Fibroblast of pulmonary artery (primary cell): ENCODE measurements at regions not wholly inside any gene's neighbourhood (a gene's known extent, or its start where the extent isn't known, plus 50 kb on each side); places are given as distances from the start of the nearest gene placed in this dataset.
"Not testable (repeated sequence)": the region's sequence is repeated elsewhere in the genome, so short reads cannot be mapped to it uniquely, and the experiment has no call there.

Experiments
- DNase-seq: peaks from one replicate; pipeline ENCODE4 v3.0.0-alpha.2; 2010; ENCODE audit warnings: low read depth
- H3K4me3 ChIP-seq: replicated peaks from 2 replicates; pipeline ENCODE4 v1.5.1; 2011; ENCODE audit warnings: low read depth, mild to moderate bottlenecking, control low read depth, low read length, moderate library complexity
- TF ChIP-seq, protein P1 (sequence below): IDR thresholded peaks from 2 replicates; pipeline ENCODE4 v1.5.1; 2011; ENCODE audit warnings: mild to moderate bottlenecking, control low read depth, low read length, inconsistent platforms; ENCODE audit errors: missing control alignments

DNA sequence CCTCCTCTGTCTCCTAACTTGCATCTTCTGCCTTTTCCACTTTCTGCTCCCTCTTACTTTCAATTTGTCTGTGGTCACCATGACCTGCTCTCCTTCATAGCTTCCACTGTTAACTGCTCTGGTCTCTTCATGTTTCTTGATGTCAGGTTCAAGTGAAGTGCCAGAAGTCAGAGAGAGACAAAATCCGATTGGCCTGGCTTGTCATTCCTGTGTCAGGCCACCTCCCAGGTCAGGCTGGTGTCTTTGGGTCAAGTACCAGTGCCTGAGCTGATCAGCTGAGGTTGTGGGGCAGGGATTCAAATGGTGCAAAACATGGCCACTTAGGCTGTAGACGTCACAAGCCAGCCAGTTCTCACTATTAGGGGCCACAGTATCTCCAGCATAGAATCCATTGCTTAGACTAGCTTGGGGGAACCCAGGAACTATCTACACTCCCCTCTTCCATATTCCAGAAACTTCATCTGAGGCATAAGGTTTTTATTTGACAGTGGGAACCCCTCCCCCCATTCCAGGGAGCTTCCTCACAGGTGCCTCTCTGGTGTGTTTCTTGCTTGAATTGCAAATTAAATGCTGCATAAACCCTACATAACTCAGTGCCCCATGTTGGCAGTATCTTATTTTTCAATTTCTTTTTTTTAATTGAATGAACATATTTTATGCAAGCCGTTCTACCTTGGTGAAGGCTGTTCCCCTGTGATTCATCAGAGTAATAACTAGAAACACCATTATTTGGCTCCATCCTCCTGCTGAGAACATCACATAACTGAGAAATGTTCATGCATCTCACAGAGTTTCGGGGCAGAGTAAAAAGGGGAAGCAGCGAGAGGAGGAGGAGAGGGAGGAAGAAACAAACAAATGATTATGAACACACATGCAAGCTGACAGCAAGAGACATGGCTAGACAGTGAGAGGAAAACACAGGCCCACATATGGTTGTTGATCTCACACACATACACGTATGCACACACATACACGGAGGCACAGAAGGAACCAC is 175.8 kb downstream of the TLE3 start:
- DNase-seq: no peak
- H3K4me3 ChIP-seq: no peak overlapping the region
- TF ChIP-seq, protein P1, sequence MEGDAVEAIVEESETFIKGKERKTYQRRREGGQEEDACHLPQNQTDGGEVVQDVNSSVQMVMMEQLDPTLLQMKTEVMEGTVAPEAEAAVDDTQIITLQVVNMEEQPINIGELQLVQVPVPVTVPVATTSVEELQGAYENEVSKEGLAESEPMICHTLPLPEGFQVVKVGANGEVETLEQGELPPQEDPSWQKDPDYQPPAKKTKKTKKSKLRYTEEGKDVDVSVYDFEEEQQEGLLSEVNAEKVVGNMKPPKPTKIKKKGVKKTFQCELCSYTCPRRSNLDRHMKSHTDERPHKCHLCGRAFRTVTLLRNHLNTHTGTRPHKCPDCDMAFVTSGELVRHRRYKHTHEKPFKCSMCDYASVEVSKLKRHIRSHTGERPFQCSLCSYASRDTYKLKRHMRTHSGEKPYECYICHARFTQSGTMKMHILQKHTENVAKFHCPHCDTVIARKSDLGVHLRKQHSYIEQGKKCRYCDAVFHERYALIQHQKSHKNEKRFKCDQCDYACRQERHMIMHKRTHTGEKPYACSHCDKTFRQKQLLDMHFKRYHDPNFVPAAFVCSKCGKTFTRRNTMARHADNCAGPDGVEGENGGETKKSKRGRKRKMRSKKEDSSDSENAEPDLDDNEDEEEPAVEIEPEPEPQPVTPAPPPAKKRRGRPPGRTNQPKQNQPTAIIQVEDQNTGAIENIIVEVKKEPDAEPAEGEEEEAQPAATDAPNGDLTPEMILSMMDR: no peak

DNA sequence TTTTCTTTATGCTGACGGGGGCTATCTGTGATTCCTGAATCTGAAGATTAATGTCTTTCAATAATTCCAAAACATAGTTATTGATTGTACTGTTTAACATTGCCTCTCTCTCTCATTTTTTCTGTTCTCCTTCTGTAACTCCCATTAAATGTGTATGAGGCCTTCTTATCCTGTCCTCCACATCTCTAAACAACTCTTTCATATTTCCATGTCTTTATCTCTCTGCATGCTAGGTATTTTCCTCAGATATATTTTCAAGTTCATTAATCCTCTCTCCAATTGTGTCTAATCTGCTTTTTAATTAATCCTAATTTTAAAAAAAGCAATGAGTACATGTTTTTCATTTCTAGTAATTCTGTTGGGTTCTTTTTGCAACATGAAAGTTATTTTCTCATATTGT is 173.2 kb downstream of the TLE3 start:
- no peak for DNase-seq
- H3K4me3 ChIP-seq: no peak overlapping the region
- TF ChIP-seq, protein P1: no peak

DNA sequence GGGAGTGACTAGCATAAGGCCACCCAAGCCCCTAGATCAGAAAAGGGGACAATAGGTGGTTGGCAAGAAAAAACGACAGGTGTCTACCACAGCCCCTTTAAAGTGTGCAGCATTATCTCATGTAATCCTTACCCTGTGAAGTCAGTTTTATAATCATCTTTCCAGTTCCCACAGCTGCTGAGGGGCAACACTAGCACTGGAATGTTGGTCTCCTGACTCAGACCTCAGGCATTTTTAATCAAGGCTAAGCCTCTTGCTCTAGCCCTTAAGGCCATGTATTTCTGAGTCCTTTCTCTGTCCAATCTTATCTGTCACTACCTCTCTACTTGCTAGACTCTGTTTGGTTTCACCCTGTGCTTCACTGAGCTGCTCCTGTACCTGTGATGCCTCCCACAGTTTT is 171.7 kb downstream of the TLE3 start:
- peak; percentile 20 for DNase-seq
- TF ChIP-seq, protein P1: no peak
- H3K4me3 ChIP-seq: no peak overlapping the region

DNA sequence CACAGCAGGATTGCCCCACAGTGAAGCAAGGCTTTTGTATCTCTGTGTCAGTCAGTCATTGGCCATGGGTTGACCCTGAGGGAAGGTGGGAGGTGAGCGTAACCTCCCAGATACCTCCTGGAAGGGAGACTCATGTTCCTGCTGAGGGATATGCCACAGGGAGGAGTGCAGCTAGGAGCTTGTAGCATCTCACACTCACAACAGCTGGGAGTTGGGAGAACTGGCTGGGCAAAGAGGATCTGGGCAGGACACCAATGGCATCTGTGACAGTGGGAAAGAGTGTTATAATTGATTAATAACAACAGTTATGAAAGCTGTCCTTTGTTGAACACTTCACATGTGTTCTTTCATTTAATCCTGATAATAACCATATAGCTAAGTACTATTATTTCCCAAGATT is 171.0 kb downstream of the TLE3 start:
- TF ChIP-seq, protein P1: no peak
- H3K4me3 ChIP-seq: no peak overlapping the region
- no peak for DNase-seq

DNA sequence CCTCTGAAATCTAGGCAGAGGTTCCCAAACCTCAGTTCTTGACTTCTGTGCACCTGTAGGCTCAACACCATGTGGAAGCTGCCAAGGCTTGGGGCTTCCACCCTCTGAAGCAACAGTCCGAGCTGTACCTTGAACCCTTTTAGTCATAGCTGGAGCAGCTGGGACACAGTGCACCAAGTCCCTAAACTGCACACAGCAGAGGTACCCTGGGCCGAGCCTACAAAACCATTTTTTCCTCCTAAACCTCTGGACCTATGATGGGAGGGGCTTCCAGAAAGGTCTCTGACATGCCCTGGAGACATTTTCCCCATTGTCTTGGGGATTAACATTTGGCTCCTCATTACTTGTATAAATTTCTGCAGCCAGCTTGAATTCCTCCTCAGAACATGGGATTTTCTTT is 168.8 kb downstream of the TLE3 start:
- DNase-seq, H3K4me3 ChIP-seq: not testable (repeated sequence)

DNA sequence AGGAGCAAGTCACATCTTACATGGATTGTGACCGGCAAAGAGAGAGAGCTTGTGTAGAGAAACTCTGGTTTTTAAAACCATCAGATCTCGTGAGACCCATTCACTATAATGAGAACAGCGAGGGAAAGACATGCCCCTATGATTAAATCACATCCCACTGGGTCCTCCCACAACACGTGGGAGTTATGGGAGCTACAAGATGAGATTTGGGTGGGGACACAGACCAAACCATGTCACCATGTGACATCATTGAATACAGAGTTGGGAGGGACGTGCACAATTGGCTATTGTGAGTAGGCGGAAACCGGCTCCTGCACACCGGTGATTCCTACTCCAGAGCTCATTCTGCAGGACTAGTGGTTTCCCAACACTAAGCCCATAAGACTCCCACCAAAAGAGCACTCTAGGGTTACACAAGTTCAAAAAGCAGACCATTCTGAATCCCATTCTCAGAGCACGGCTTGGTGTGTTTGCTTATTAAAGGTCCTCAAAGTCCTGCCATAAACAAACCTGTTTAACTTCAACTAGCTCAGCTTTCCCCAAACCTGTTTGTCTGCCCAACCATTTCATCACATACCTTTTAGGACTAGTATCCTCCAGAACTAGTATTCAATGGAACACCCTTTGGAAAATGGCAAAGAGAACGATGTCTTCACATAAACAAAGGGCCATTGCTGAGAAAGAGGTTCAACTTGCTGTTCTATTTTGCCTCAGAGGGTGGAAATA is 167.6 kb downstream of the TLE3 start:
- H3K4me3 ChIP-seq: no peak overlapping the region
- DNase-seq: no peak

DNA sequence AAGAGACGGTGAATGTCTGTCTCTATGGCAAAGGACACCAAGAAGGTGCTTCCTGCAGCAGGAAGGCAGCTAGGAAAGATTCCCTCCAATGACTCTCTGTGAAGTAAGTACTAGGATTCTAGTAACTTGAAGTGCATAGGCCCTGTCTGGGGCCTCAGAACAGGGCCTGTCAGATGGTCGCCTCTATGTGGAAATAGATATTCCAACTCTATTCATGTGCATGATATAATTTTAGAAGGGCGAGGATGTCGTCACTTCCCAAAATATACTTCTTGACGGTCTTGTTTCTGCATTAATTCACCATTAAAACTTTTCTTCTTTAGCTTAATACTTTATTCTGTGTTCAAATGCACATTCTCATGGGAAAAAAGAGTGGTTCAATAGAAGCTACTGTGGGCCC is 167.0 kb downstream of the TLE3 start:
- TF ChIP-seq, protein P1: no peak
- no peak overlapping the region for H3K4me3 ChIP-seq
- no peak for DNase-seq

More for the DNA sequence above, 167.6 kb downstream of the TLE3 start:
- TF ChIP-seq, protein P1: no peak
